ENCODE measurements at regions not wholly inside any gene's neighbourhood (a gene's known extent, or its start where the extent isn't known, plus 50 kb on each side); places are given as distances from the start of the nearest gene placed in this dataset.

DNA sequence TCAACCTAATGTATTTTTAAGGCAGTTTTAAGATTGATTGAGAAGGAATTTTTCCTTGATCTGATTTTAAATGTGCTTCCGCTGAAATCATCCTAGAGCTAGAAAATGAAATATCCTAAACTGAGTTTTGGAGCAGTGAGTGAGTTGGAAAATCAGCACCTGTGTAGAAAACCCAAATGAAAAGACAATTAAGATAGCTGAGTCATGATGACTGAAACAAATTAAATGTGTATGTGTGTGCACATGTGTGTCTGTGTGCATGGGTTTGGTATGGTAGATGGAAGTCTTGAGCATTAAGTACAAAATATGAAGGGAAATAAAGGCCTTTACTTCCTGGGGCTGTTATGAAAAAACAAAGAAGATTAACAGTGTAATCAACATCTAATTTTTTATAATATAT, 394.6 kb upstream of the MAP2 start:
- Histone ChIP-seq H3K36me3 (replicated peaks in 1 of 2; ENCODE audit: control extremely low read depth in 1 of 2, control insufficient read depth in 1 of 2, extremely low read depth in 1 of 2, insufficient read depth in 2 of 2, low read length in 1 of 2) (no peaks in the 10 kb centered on the region), H3K9me3 (ENCODE audit: control extremely low read depth in 1 of 3, control insufficient read depth in 2 of 3, insufficient read depth in 1 of 3, low read length in 2 of 3) (no peaks in the 10 kb centered on the region), H3K9ac (ENCODE audit: low read length) (no peak overlapping the region), H3K4me3 (ENCODE audit: control extremely low read depth in 1 of 5, extremely low read depth in 1 of 5, insufficient read depth in 1 of 5, low read depth in 2 of 5, low read length in 4 of 5) (no peak overlapping the region), H3K4me1 (ENCODE audit: control insufficient read depth in 2 of 2, insufficient read depth in 2 of 2, low read length in 2 of 2) (no peaks in the 10 kb centered on the region), H3K4me2 (replicated peaks; ENCODE audit: low read depth, low read length, poor library complexity, severe bottlenecking) (no peak overlapping the region), H2AFZ (ENCODE audit: insufficient read depth, low read depth, low read length, poor library complexity, severe bottlenecking) (no peak overlapping the region), H3K79me2 (ENCODE audit: control insufficient read depth, insufficient read depth, low read length) (no peaks in the 10 kb centered on the region), H3K27ac (ENCODE audit: low read length in 2 of 2) (no peak overlapping the region), H3K27me3 (replicated peaks in 1 of 4; ENCODE audit: control extremely low read depth in 1 of 4, control insufficient read depth in 3 of 4, insufficient read depth in 4 of 4, low read length in 3 of 4) (no peaks in the 10 kb centered on the region), H4K20me1 (ENCODE audit: control insufficient read depth, insufficient read depth, low read length, poor library complexity, severe bottlenecking) (no peaks in the 10 kb centered on the region)
- H3K4me1 Mint-ChIP-seq, result no peaks in the 10 kb centered on the region
- 100% methylated on average over 1 of the region's 1 CpG for whole genome bisulfite sequencing (ENCODE audit: insufficient coverage)
- TF ChIP-seq, protein P1, sequence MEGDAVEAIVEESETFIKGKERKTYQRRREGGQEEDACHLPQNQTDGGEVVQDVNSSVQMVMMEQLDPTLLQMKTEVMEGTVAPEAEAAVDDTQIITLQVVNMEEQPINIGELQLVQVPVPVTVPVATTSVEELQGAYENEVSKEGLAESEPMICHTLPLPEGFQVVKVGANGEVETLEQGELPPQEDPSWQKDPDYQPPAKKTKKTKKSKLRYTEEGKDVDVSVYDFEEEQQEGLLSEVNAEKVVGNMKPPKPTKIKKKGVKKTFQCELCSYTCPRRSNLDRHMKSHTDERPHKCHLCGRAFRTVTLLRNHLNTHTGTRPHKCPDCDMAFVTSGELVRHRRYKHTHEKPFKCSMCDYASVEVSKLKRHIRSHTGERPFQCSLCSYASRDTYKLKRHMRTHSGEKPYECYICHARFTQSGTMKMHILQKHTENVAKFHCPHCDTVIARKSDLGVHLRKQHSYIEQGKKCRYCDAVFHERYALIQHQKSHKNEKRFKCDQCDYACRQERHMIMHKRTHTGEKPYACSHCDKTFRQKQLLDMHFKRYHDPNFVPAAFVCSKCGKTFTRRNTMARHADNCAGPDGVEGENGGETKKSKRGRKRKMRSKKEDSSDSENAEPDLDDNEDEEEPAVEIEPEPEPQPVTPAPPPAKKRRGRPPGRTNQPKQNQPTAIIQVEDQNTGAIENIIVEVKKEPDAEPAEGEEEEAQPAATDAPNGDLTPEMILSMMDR (IDR thresholded peaks at IDR 0.05), result no peak
- no peak for TF ChIP-seq EZH2 (IDR thresholded peaks at IDR 0.05; ENCODE audit: borderline replicate concordance, insufficient read depth, low read depth, low read length, poor library complexity, severe bottlenecking)
- no peaks in the 10 kb centered on the region for H3K27me3 Mint-ChIP-seq
- ChIA-PET POLR2A (no interaction called here), CTCF (no interaction called here)
- DNase-seq (no peak), ATAC-seq (ENCODE audit: low read depth) (no peak)
- no peak overlapping the region for H3K27ac Mint-ChIP-seq
- no peak overlapping the region for H3K4me3 Mint-ChIP-seq
- intact Hi-C loops (cut with micrococcal nuclease), result no loop called here
- H3K9me3 Mint-ChIP-seq (ENCODE audit: insufficient read depth), result no peaks in the 10 kb centered on the region

DNA sequence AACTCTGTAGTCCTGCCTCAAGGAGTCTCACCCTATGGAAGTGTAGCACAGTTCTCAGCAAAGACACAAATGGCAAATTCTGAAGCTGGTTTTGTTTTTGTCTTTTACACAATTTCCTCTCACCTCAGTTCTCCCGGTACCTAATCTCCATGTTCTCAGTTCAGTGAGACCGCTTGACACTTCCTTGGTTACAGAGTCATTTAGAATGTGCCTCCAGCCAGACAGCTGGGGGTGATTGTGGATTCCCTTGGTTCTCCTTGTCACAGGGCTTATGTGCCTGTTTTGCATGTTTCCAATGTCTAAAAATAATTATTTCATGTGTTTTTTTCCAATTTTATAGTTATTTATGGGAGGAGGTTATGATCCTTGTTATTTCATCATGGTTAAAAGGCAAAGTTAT, 379.5 kb upstream of the MAP2 start:
- no peak overlapping the region for H3K27ac ChIP-seq (ENCODE audit: low read length in 2 of 2)

More for the DNA sequence above, 379.5 kb upstream of the MAP2 start:
- POLR2A ChIA-PET, result no interaction called here
- H3K4me3 Mint-ChIP-seq, result no peak overlapping the region
- H3K9ac ChIP-seq (ENCODE audit: low read length), result no peak overlapping the region
- ATAC-seq (ENCODE audit: low read depth) (no peak), DNase-seq (no peak)
- CTCF ChIA-PET, result no interaction called here
- H2AFZ ChIP-seq (ENCODE audit: insufficient read depth, low read depth, low read length, poor library complexity, severe bottlenecking), result no peak overlapping the region
- 100% methylated on average over 2 of the region's 2 CpGs for WGBS (ENCODE audit: insufficient coverage)
- H3K27me3 ChIP-seq (replicated peaks in 1 of 4; ENCODE audit: control extremely low read depth in 1 of 4, control insufficient read depth in 3 of 4, insufficient read depth in 4 of 4, low read length in 3 of 4), result no peaks in the 10 kb centered on the region
- no peaks in the 10 kb centered on the region for H3K9me3 ChIP-seq (ENCODE audit: control extremely low read depth in 1 of 3, control insufficient read depth in 2 of 3, insufficient read depth in 1 of 3, low read length in 2 of 3)
- H3K4me1 Mint-ChIP-seq, result no peaks in the 10 kb centered on the region
- intact Hi-C loops (cut with micrococcal nuclease), result no loop called here
- H3K27me3 Mint-ChIP-seq, result no peaks in the 10 kb centered on the region
- no peak overlapping the region for H3K27ac Mint-ChIP-seq
- no peak overlapping the region for H3K4me2 ChIP-seq (replicated peaks; ENCODE audit: low read depth, low read length, poor library complexity, severe bottlenecking)
- no peaks in the 10 kb centered on the region for H3K9me3 Mint-ChIP-seq (ENCODE audit: insufficient read depth)
- no peaks in the 10 kb centered on the region for H3K36me3 ChIP-seq (replicated peaks in 1 of 2; ENCODE audit: control extremely low read depth in 1 of 2, control insufficient read depth in 1 of 2, extremely low read depth in 1 of 2, insufficient read depth in 2 of 2, low read length in 1 of 2)
- H3K4me1 ChIP-seq (ENCODE audit: control insufficient read depth in 2 of 2, insufficient read depth in 2 of 2, low read length in 2 of 2), result no peaks in the 10 kb centered on the region
- TF ChIP-seq EZH2 (IDR thresholded peaks at IDR 0.05; ENCODE audit: borderline replicate concordance, insufficient read depth, low read depth, low read length, poor library complexity, severe bottlenecking), result no peak
- TF ChIP-seq, protein P1 (IDR thresholded peaks at IDR 0.05), result no peak
- H3K79me2 ChIP-seq (ENCODE audit: control insufficient read depth, insufficient read depth, low read length), result no peaks in the 10 kb centered on the region
- no peaks in the 10 kb centered on the region for H4K20me1 ChIP-seq (ENCODE audit: control insufficient read depth, insufficient read depth, low read length, poor library complexity, severe bottlenecking)
- no peak overlapping the region for H3K4me3 ChIP-seq (ENCODE audit: control extremely low read depth in 1 of 5, extremely low read depth in 1 of 5, insufficient read depth in 1 of 5, low read depth in 2 of 5, low read length in 4 of 5)
